ENCODE measurements at regions not wholly inside any gene's neighbourhood (a gene's known extent, or its start where the extent isn't known, plus 50 kb on each side); places are given as distances from the start of the nearest gene placed in this dataset.

DNA sequence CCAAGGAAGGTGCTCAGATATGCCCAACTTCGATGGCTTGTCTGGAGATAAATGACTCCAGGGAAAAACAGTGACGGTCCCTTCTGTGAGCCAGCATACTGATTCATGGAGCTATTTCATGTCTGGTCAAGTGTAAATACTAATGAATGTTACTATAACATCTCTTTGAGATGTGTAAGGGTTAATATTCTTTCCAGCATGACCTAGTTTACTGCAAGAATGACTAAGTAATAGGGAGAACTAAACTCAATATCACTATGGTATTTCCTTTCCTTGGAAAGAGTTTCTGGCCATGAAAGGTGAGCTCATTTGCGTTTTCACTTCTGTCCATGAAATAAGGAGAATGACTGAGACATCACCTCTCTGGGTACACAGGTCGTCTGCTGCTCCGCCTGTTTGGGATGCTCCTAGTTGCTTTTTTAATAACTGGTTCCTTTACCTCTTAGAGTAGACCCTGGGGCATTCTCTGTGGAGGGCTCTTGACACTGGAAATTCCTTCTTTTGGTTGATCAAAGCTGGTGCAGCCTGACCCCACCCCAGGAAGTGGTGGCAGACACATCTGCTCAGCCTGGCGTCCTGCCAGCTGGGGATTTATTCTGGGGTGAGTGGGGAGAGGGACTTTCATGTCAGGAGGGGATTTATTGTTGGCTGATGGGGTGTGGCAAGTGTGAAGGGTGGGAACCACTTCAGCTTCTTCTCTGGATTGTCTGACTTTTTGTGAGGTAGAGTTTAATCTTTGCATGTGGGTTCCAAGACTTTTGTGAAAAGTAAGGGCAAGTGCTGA is 250.0 kb upstream of the MPDZ start:
- DNase-seq = no peak

DNA sequence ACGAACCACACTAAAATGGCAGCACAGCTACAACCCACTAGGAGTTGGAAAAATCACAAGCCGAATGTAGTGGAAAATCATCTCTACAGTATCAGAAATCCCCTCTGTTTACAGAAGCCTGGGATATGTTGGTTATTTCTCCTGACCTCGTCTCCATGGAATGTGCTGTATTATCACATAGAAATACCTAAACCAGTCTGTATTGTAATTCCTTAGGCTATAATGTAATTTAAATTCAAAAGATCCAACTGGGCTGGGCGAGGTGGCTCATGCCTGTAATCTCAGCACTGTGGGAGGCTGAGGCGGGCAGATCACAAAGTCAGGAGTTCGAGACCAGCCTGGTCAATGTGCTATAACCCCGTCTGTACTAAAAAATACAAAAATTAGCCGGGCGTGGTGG is 244.8 kb upstream of the MPDZ start:
- no peak for DNase-seq

DNA sequence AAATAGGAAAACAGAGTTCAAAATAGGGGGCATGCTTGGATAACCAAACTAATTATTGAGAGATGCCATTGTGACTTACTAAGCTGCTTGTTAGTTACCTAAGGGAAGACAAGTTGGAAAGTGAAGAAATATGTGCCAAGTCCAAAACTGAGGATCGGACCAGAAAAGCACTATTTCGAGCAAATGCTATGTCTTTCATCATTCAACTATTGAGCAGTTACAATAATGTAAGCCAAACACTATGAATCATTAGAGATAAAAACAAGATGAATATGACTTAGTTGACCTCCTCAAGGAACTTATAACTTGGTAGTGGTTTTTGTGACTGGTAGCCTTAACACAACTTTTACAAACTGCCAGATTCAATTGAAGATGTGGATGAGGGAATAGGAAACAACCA is 240.6 kb upstream of the MPDZ start:
- DNase-seq = no peak

DNA sequence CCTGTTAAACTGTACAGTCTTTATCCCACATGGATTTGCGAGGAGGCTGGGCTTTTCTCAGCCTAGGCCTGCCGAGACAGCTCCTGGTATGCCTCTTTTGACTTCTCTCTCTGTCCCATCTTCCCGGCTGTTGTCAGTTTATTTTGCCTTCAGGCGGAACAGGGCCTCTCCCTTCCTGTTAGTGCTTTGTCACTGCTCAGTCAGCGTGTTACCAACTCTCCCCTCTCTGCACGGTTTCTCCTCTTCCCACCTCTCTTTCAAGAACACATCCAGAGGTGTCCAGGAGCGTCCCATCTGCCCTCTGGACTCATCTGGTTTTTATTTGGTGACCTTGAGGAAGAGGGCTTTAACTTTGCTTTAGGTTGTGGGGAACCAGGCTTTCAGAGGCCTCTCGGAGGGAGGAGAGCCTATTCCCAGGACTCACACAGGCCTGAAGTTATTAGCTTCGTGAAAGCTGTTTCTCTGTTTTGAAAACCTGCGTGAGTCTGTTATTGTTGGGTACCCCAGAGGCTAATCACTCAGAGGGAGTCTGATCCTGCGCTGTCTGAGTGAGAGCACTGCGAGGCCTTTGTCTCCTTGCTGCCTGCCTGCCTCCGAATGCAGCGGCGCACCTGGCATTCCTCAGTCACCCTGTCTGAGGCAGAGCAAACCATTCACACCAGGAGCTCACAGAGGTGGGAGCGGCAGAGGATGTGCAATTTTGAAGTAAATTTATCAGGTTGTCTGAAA is 234.4 kb upstream of the MPDZ start:
- DNase-seq = no peak

DNA sequence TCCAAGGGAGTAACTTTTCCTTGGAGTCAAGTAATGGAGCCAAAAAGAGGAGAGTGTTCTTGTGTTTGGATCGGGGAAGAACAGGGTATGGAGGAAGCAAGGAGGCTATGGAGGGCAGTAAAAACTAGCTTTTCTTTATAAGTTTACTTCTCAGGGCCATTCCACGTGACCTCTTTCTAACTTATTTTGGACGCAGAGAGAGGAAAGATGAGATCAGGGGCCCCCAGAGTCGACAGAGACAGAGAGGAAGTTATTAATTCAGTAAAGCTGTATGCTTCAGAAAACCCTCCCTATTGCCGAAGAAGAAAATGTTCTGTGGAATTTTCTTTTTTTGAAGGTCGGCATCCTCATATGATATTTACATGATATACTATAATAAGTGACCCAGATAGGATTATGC is 233.8 kb upstream of the MPDZ start:
- no peak for DNase-seq

DNA sequence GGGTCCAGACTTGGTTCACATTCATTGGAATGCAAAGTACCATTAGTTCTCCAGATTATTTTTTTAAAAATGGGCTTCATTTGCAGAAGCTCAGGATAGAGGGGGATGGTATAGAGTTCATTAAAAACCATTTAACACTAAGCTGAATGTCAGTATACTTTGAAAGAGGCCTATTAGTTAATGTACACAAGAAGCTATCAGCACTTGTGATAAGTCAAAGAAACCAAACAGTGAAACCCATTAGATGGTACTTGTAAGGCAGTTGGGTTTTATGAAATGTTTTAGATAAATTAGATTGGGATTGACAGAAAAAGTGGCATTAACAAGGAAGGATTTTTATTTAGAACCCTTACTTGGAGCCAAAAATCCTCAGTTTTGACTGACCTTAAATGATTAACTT is 229.2 kb upstream of the MPDZ start:
- DNase-seq = no peak

DNA sequence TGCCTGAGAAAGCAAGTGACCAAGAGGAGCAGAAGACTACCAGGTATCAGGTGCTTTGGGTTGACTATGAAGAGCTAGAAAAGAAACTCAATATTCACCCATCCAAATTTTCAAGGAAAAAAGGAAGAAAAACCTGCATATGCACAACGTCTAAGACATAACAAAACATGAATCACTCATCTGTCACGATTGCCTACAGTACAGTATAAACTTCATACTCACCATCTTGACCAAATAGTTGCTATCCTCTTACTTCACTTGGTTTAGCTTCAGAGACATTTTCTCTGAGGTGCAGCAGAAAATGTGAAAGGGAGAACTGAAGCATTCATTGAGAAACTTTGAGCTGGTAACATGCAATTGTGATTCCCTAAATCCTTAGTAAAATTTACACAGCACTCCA is 228.6 kb upstream of the MPDZ start:
- DNase-seq = no peak

DNA sequence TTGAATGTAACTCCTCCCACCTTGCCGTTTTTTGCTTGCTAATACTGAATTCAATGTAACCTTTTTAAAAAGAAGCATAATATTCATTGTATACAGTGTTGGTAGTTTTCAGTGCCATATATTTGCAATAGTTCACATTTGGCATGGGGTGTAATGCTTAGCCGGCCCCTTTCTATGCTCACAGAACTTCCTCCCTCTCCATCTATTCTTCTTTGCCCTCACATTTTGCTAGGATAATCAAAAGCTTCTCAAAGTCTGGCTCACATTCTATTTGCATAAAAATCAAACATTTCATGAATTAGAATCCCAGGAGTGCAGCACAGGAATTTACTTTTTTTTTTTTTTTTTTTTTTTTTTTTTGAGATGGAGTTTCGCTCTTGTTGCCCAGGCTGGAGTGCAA is 226.3 kb upstream of the MPDZ start:
- DNase-seq = no peak

DNA sequence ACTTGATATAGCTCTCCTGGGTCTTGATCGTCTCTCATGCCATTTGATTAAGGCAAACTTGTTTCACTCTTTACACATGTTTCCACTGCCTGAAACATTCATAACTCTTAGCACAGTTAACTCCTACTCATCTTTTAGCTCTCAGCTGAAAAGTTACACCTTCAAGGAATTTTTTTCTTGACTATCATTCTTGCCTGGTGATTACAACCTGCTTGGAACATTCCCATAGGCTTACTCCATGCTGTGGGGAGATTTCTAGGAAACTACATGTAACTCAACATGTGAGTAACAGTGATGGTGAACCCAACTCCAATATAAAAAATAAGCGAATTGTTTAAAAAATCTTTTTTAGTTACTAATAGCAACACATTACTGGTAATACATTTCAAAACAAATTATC is 224.1 kb upstream of the MPDZ start:
- DNase-seq = no peak

DNA sequence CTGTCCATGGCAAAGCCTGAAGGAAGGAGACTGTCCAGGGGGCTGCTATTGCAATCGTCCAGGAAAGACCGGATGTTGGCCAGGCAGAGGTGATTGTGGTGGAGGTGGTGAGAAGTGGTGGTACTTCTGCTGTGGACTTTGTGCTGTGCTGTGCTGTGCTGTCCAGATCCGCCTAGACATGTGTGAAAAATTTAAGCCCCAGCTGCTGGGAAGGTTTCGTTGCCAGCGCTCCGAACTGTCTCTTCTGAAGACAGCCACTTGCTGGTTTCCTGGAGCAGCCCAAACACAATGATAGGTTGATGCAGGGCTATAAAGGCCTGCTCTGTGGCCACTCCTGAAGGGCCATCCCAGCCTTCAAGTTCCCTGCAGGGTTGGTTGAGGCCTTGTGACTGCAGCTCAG is 223.0 kb upstream of the MPDZ start:
- no peak for DNase-seq

DNA sequence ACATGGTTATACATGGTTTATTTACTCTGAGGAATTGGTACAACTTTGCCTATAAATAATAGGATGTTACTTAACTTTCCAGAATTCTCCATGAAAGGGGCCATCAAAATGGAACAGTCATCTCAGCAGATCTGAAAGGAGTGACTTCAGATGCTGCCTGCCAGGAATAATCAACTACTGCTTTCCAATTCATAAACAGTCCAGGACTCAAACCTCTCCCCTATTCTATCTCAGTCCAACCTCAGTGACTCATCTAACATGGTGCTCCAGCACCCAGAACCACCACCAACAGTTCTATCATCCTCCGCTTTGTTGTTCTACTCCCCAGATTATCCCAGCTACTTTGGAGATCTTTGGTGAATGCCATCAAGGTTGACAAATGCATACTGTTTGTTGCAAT is 221.5 kb upstream of the MPDZ start:
- no peak for DNase-seq

DNA sequence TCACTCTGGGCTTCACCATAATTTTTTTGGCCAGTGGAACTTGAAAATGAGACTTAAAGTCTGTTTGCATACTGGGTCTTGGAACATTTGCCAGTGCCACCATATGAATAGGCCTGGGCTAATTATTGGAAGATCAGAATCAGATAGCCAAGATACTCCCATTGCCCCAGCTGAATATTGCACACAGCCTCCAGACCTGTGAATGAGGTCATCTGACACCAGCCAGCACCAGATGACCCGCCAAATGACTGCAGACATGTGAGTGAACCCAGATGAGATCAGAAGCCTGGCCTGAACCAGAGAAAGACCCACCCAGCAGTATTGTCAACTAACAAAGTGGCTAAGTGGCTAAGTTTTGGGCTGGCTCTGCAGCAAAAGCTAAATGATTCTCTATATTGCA is 220.5 kb upstream of the MPDZ start:
- DNase-seq = no peak

DNA sequence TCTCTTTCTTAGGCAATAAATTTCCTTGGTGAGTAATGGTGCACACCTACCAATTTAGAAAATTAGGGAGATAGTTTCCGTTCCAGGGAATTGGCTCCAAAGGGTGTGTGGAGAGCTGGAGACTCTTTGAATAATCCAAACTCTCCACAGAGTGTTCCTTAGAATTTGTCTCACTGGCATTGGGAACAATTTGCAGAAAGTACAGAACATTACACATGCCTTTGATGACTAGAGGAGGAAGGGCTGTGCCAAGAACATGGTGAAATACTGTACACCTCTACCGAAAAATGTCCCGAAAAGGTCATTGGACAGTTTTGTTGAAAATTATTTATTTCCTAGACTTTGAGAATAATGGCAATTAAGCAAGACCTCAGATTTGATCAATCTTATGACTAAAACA is 214.2 kb upstream of the MPDZ start:
- DNase-seq = no peak

DNA sequence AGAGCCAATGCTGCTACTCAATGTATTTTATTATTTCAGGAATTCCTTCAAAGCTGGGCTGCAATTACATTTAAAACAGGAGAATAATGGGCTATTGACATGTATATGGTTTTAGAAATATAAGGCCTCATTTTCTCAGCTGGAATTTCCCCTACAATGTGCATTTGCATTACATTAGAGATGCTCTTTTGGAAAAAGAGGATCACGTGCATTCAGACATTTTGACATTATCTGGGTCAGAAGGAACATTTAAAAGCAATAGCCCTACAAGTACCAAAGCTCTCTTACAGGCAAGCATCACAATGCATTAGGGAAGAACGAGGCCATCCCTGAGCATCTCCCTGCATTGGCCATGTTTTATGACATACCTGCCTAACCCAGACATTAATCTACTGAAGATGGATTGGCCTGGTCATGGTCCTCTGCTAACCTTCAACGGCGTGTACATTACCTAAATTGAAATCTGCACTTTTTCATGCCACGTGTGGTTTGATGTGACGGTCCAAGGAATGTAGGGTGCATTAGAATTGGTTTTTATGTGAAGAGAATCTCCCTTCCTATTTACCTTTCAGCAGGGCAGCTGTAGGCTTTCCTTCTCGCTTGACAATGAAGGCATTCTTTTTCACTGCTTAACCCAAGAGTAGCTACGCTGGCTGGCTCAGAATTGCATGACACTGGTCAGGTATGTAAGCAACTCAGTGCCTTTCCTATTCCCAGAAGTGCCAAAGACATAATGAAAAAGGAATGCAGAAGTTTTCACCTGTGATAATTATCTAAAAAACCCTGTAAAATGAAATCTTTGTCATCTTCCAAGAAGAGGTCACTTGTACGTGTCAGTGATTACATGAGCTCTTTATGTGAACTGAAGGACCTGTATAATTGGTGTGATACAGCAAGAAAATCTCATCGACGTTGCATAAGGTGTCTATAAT is 212.3 kb upstream of the MPDZ start:
- no peak for DNase-seq

DNA sequence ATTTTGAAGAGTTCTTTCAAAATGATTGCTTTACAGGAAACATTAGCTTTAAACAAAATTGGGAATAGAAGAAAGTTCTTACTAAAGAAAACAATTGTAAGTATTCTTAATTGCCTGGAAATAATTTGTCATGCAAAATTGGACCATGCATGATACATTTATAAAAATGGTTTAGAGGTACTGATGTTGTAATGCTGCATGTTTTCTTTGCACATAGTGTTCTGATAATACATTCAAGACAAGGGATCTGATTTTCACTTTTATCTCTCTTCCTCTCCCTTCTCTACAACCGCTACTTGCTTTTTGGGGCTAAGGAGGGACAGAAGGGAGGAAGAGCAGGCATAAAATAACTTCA is 211.6 kb upstream of the MPDZ start:
- no peak for DNase-seq

DNA sequence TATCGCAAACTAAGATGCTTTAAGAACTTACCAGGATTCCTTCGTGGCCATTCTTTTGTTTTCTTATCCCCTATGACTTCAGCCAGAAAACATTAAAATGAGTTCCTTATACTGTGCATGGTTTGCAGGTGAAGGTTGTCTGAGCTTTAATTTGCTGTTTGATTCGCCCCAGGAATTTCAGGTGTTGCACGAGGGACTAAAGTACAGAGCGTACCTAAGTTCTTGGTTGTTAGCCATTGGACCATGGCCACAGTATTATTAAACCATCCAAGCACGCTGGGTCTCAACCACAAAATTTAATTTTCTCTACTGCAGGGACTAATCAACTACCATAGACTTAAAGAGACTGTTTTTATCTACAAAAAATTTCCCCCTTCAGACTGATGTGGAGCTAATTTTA is 208.4 kb upstream of the MPDZ start:
- DNase-seq = no peak

DNA sequence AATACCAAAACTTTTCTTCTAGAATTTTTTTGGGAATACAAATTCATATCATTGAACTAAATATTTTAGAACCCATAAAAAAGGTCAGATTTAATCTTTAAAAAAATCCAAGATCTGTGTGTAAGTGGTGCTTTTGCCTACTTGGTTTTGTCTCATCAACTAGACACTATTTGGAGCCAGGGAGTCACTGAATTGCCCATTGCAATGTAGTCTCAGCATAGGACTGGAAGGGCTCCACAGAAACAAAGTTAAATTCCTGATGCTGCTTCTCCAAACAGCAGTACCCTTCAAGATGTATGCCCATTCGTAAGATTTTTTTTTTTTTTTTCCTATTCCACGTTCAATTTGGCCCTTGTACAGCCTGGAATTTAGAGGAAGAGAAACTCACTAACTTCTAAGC is 208.0 kb upstream of the MPDZ start:
- no peak for DNase-seq

DNA sequence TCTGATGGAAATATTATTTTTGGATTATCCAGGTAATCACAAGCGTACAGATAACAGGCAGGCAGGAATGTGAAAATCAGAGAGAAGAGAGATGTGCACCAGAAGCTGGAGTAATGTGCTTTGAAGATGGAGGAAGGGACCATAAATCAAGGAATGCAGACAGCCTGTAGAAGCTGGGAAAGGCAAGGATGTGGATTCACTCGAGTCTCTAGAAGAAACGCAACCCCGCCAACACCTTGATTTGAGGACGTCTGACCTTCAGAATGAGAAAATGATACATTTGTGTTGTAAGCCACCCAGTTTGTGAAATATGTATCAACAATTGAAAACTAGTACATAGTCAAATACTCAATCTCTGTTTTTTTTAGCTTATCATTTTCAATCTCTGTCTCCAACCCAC is 207.6 kb upstream of the MPDZ start:
- DNase-seq = no peak

DNA sequence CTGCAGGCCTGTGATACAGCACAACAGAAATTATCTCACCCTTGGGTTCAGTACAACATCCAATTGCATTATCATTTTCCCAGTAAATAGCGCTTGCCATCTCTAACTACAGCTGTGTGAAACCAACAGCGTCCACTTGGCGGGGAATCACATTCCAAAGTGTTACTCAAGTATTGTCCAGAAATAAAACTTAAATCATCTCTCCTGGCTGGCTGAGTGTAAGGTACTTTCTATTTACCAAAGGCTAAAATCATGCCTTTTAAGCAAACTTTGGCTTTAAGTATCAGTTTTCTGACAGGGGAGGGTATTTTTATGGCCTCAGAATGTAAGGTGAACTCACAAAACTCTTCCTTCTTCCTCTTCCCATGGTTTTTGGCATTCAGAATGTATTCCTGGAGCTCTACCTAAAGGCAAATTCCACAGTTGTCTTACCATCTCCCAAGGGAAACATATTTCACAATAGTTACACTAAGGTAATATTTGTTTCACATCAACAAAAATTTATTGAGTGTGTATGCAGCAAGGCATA is 205.6 kb upstream of the MPDZ start:
- DNase-seq = no peak

DNA sequence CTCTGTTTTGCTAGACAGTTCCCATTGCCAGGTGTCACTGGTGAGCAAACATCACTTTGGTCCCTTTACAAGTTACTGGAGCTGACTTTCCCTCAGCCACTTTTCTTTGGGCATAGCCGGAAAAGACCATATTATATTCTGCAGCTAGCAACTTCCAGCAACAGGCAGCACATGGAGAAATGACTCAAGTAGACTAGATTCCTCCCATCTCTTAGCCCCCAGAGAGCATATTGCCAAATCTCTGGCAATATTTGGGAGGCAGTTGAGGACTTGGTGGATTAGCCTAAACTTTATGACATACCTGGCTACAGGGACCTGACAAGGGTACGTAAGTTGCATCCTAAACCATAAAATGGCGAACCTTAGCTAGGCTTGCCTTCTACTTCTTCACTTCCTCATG is 204.7 kb upstream of the MPDZ start:
- DNase-seq = no peak

DNA sequence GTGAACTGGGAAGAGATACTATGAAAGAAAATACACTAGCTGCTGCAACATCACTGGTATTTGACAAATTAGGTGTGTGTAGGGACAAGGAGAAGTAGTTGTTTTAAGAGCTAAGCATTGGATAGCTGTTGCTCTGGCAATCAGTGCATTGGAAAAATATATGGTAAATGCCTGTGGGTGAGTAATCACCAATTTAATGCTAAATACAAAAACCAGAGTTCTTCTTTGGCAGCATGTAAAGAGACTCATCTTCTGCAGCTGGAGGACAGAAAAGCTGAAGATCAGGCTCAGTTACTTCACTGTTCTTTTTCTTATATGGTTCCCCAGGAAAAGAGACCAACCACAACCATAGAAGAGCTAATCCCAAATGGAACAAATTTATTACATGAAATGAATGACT is 201.8 kb upstream of the MPDZ start:
- no peak for DNase-seq

DNA sequence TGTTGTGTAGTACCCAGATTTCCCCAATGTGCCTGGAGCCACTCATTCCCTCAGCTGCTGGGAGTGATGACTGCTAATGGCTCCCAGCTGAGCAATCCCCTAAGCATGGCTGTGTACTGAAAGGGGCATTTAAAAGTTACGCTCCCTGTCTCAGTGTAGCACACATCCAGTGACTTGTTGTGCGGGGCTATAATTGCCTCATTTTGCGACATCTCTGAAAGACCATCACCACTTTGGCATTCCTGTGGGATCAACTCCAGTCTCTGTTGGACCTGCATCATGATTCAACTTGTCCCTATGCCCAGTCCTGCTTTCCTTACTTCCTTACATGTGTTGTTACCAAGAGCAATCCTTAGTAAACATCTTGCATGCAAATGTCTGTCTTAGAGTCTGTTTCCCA is 201.2 kb upstream of the MPDZ start:
- DNase-seq = no peak

DNA sequence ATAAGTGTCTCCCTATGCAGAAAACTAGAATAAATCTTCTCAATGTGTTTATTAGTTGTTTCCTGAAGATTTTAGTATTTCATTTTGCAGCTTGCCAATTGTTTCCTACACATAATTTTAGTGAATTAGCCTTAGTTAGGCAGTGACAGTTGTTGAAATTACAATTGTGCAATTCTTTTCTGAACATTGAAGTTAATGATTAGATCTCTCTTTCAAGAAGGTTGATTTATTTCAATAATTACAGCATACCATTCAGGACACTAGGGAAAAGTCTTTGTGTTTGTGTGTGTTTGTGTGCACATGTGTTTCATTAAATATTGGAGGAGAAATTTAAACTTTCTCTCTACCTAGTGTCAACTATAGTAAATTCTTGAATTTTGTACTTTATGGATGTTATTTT is 199.6 kb upstream of the MPDZ start:
- no peak for DNase-seq

DNA sequence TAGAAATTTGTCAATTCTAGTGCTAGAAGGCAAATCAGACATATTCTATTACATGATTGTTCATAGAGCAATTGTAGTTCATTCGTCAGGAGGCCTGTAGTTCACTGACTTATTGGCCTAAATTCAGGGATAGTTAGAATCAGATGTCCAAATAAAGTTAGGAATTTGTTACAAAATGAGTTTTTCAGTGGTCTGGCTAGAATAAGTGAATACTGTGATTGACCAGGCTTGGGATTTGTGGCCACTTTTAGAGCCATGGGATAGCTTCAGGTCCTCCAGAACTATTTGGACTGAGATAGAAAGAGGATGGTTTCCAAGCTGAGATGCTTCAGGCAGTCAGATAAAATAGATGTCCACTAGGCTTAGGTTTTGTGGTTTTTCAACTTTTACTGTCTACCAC is 199.1 kb upstream of the MPDZ start:
- no peak for DNase-seq
